ENCODE measurements at regions not wholly inside any gene's neighbourhood (a gene's known extent, or its start where the extent isn't known, plus 50 kb on each side); places are given as distances from the start of the nearest gene placed in this dataset.
"Not testable (repeated sequence)": the region's sequence is repeated elsewhere in the genome, so short reads cannot be mapped to it uniquely, and the experiment has no call there.

GRCh38 chr14:106234525-106235254 lies 708.3 kb downstream of the TMEM121 start:
- peak; percentile 44 for DNase-seq

GRCh38 chr14:106235356-106236159 lies 709.2 kb downstream of the TMEM121 start:
- no peak for DNase-seq

GRCh38 chr14:106248321-106249192 lies 722.2 kb downstream of the TMEM121 start:
- no peak for DNase-seq

GRCh38 chr14:106253995-106254394 lies 727.6 kb downstream of the TMEM121 start:
- DNase-seq: not testable (repeated sequence)

GRCh38 chr14:106257569-106257994 lies 731.2 kb downstream of the TMEM121 start:
- peak; percentile 95 for DNase-seq

- peak; percentile 96 for DNase-seq
These were observed 741.8 kb downstream of the TMEM121 start for GRCh38 chr14:106268013-106268727.

GRCh38 chr14:106269029-106269428 lies 742.6 kb downstream of the TMEM121 start:
- DNase-seq: no peak

GRCh38 chr14:106269451-106270204 lies 743.2 kb downstream of the TMEM121 start:
- no peak for DNase-seq

- DNase-seq: not testable (repeated sequence)
These were observed 744.2 kb downstream of the TMEM121 start for GRCh38 chr14:106270476-106271121.

- DNase-seq: no peak
These were observed 750.2 kb downstream of the TMEM121 start for GRCh38 chr14:106276326-106277267.

- DNase-seq: peak; percentile 61
These were observed 751.1 kb downstream of the TMEM121 start for GRCh38 chr14:106277503-106277902.

GRCh38 chr14:106280876-106281275 lies 754.5 kb downstream of the TMEM121 start:
- DNase-seq: no peak

- DNase-seq: peak; percentile 44
These were observed 760.4 kb downstream of the TMEM121 start for GRCh38 chr14:106286697-106287290.

- DNase-seq: no peak
These were observed 761.1 kb downstream of the TMEM121 start for GRCh38 chr14:106287506-106287905.

- DNase-seq: no peak
These were observed 765.2 kb downstream of the TMEM121 start for GRCh38 chr14:106291626-106292025.

- DNase-seq: no peak
These were observed 767.9 kb downstream of the TMEM121 start for GRCh38 chr14:106294324-106294723.

- not testable (repeated sequence) for DNase-seq
These were observed 774.6 kb downstream of the TMEM121 start for GRCh38 chr14:106300951-106301510.

- not testable (repeated sequence) for DNase-seq
These were observed 775.2 kb downstream of the TMEM121 start for GRCh38 chr14:106301609-106302008.

- no peak for DNase-seq
These were observed 776.3 kb downstream of the TMEM121 start for GRCh38 chr14:106302661-106303060.

Data from stimulated activated CD8-positive, alpha-beta memory T cell treated with anti-CD3 and anti-CD28 coated beads, Interleukin-4, amount 100 ng/mL, for 48 hours (primary cell).